CD14-positive monocyte (primary cell): ENCODE measurements at regions not wholly inside any gene's neighbourhood (a gene's known extent, or its start where the extent isn't known, plus 50 kb on each side); places are given as distances from the start of the nearest gene placed in this dataset.

Source experiments
- DNase-seq, 3 donors: peaks; one replicate each; pipeline ENCODE4 v3.0.0-alpha.2; 2011 to 2022
- H2AFZ ChIP-seq: 2 replicates; pipeline ENCODE4 v1.6.0; 2012; ENCODE audit warnings: mild to moderate bottlenecking, low read depth, low read length, inconsistent platforms; ENCODE audit not compliant: insufficient read depth, poor library complexity, severe bottlenecking
- H3K27ac ChIP-seq, 2 donors: 1 replicate in 1 of 2; 2 replicates in 1 of 2; pipeline ENCODE4 v1.5.1; 2012 to 2013; ENCODE audit warnings: low read length in 2 of 2, control low read depth in 1 of 2, inconsistent platforms in 1 of 2, low read depth in 1 of 2, mild to moderate bottlenecking in 1 of 2
- H3K27me3 ChIP-seq, 2 donors: one replicate each; pipeline versions ENCODE4 v1.6.0 to v1.6.1; 2011 to 2013; ENCODE audit warnings: low read length in 2 of 2; ENCODE audit not compliant: control insufficient read depth in 2 of 2, insufficient read depth in 2 of 2
- H3K36me3 ChIP-seq, 2 donors: replicated peaks in 1 of 2; 1 replicate in 1 of 2; 2 replicates in 1 of 2; pipeline versions ENCODE4 v1.5.1 to v1.6.1; 2012 to 2013; ENCODE audit warnings: low read length in 2 of 2, control low read depth in 1 of 2, inconsistent platforms in 1 of 2, mild to moderate bottlenecking in 1 of 2; ENCODE audit not compliant: insufficient read depth in 2 of 2, control insufficient read depth in 1 of 2
- H3K4me1 ChIP-seq, 2 donors: 1 replicate in 1 of 2; 2 replicates in 1 of 2; pipeline versions ENCODE4 v1.5.1 to v1.6.1; 2012 to 2013; ENCODE audit warnings: low read length in 2 of 2, control low read depth in 1 of 2, inconsistent platforms in 1 of 2, mild to moderate bottlenecking in 1 of 2, moderate library complexity in 1 of 2; ENCODE audit not compliant: insufficient read depth in 2 of 2, control insufficient read depth in 1 of 2
- H3K4me2 ChIP-seq: replicated peaks from 2 replicates; pipeline ENCODE3; 2012; ENCODE audit warnings: low read length, moderate library complexity, mild to moderate bottlenecking; ENCODE audit not compliant: poor library complexity, severe bottlenecking; ENCODE audit errors: extremely low read depth
- H3K4me3 ChIP-seq, 3 experiments: fragments of 200-600 bp in 1 of 3; sonication (generic) in 1 of 3; replicated peaks in 1 of 3; 1 replicate in 2 of 3; 2 replicates in 1 of 3; pipeline ENCODE4 v1.5.1; 2011 to 2013; ENCODE audit warnings: low read length in 3 of 3, mild to moderate bottlenecking in 3 of 3, control low read depth in 2 of 3, low read depth in 2 of 3, inconsistent platforms in 1 of 3, moderate library complexity in 1 of 3
- H3K79me2 ChIP-seq: 2 replicates; pipeline ENCODE4 v1.6.0; 2012; ENCODE audit warnings: mild to moderate bottlenecking, control low read depth, inconsistent platforms, low read length, moderate library complexity; ENCODE audit not compliant: insufficient read depth
- H3K9ac ChIP-seq: 2 replicates; pipeline ENCODE4 v1.6.0; 2017; ENCODE audit warnings: low read length, mild to moderate bottlenecking; ENCODE audit not compliant: insufficient read depth, poor library complexity, severe bottlenecking
- H3K9me3 ChIP-seq, 2 donors: replicated peaks in 1 of 2; 1 replicate in 1 of 2; 2 replicates in 1 of 2; pipeline versions ENCODE4 v1.5.1 to v1.6.1; 2012 to 2013; ENCODE audit warnings: low read length in 2 of 2, control low read depth in 1 of 2; ENCODE audit not compliant: control insufficient read depth in 1 of 2, insufficient read depth in 1 of 2
- H4K20me1 ChIP-seq: 2 replicates; pipeline ENCODE4 v1.6.0; 2012; ENCODE audit warnings: mild to moderate bottlenecking, low read length, control low read depth, moderate library complexity; ENCODE audit not compliant: insufficient read depth
- H3K27ac Mint-ChIP-seq, 7 donors: one replicate each; pipeline ENCODE4 v1.8.0; 2020; ENCODE audit warnings: mild to moderate bottlenecking in 7 of 7, mixed read lengths in 7 of 7, moderate library complexity in 6 of 7, inconsistent platforms in 2 of 7
- H3K27me3 Mint-ChIP-seq, 3 donors: one replicate each; pipeline ENCODE4 v1.8.0; 2021 to 2022; ENCODE audit warnings: low read depth in 3 of 3, mild to moderate bottlenecking in 3 of 3, mixed read lengths in 3 of 3, moderate library complexity in 3 of 3, inconsistent platforms in 1 of 3
- H3K36me3 Mint-ChIP-seq, 2 donors: one replicate each; pipeline ENCODE4 v1.8.0; 2020; ENCODE audit warnings: mixed read lengths in 2 of 2, inconsistent platforms in 1 of 2, mild to moderate bottlenecking in 1 of 2
- H3K4me1 Mint-ChIP-seq: one replicate; pipeline ENCODE4 v1.8.0; 2020; ENCODE audit warnings: mild to moderate bottlenecking, mixed read lengths
- H3K4me3 Mint-ChIP-seq, 2 donors: one replicate each; pipeline ENCODE4 v1.8.0; 2020; ENCODE audit warnings: mild to moderate bottlenecking in 2 of 2, mixed read lengths in 2 of 2, moderate library complexity in 1 of 2
- H3K9me3 Mint-ChIP-seq, 7 donors: one replicate each; pipeline ENCODE4 v1.8.0; 2020 to 2022; ENCODE audit warnings: mixed read lengths in 7 of 7, mild to moderate bottlenecking in 6 of 7, moderate library complexity in 6 of 7, inconsistent platforms in 2 of 7
- WGBS: methylation state at CpG from one replicate; pipeline ENCODE4 v1.1.5; 2013; ENCODE audit warnings: missing lambda C conversion rate; ENCODE audit not compliant: insufficient coverage; 5-methylcytosine and 5-hydroxymethylcytosine counted together
- intact Hi-C, 2 donors: fragments of 100-400 bp; cut with micrococcal nuclease; formaldehyde crosslinking; loops; one replicate each; pipeline versions ENCODE4 v1.15.0 to v1.15.1; 2023
- TF ChIP-seq, protein P1 (sequence below): fragments of 200-600 bp; IDR thresholded peaks from one replicate; pipeline ENCODE4 v1.8.0; 2022; ENCODE audit warnings: antibody characterized with exemption, mild to moderate bottlenecking

GRCh38 chr2:6069381-6069780 lies 377.2 kb downstream of the SOX11 start:
- 92% methylated on average over 2 of the region's 5 CpGs for WGBS
- H3K36me3 ChIP-seq: no peaks in the 10 kb centered on the region
- Mint-ChIP-seq H3K4me1 (no peaks in the 10 kb centered on the region), H3K4me3 (no peak overlapping the region), H3K27ac (no peak overlapping the region), H3K9me3 (peaks cover 0 to 2% (median 0%) of the 10 kb centered on the region in 7 donors), H3K27me3 (peaks cover 0 to 2% (median 0%) of the 10 kb centered on the region in 3 donors), H3K36me3 (no peaks in the 10 kb centered on the region)
- no peak overlapping the region for H3K9ac ChIP-seq
- no peaks in the 10 kb centered on the region for H4K20me1 ChIP-seq
- no peaks in the 10 kb centered on the region for H3K27me3 ChIP-seq
- no peaks in the 10 kb centered on the region for H3K4me1 ChIP-seq
- no peak overlapping the region for H3K4me2 ChIP-seq
- H3K9me3 ChIP-seq: no peaks in the 10 kb centered on the region
- intact Hi-C loops: no loop called here
- no peak overlapping the region for H3K4me3 ChIP-seq
- no peak for DNase-seq
- H3K79me2 ChIP-seq: no peaks in the 10 kb centered on the region
- H3K27ac ChIP-seq: no peak overlapping the region
- TF ChIP-seq, protein P1, sequence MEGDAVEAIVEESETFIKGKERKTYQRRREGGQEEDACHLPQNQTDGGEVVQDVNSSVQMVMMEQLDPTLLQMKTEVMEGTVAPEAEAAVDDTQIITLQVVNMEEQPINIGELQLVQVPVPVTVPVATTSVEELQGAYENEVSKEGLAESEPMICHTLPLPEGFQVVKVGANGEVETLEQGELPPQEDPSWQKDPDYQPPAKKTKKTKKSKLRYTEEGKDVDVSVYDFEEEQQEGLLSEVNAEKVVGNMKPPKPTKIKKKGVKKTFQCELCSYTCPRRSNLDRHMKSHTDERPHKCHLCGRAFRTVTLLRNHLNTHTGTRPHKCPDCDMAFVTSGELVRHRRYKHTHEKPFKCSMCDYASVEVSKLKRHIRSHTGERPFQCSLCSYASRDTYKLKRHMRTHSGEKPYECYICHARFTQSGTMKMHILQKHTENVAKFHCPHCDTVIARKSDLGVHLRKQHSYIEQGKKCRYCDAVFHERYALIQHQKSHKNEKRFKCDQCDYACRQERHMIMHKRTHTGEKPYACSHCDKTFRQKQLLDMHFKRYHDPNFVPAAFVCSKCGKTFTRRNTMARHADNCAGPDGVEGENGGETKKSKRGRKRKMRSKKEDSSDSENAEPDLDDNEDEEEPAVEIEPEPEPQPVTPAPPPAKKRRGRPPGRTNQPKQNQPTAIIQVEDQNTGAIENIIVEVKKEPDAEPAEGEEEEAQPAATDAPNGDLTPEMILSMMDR: no peak
- H2AFZ ChIP-seq: no peak overlapping the region

GRCh38 chr2:6071519-6071918 lies 379.3 kb downstream of the SOX11 start:
- Histone ChIP-seq H3K27me3 (no peaks in the 10 kb centered on the region), H3K36me3 (no peaks in the 10 kb centered on the region), H3K4me1 (no peaks in the 10 kb centered on the region), H3K4me2 (no peak overlapping the region), H3K79me2 (no peaks in the 10 kb centered on the region), H3K9me3 (no peaks in the 10 kb centered on the region), H2AFZ (no peak overlapping the region), H4K20me1 (no peaks in the 10 kb centered on the region), H3K27ac (no peak overlapping the region), H3K9ac (no peak overlapping the region), H3K4me3 (no peak overlapping the region)
- Mint-ChIP-seq H3K4me1 (no peaks in the 10 kb centered on the region), H3K4me3 (no peak overlapping the region), H3K27me3 (peaks cover 0 to 2% (median 0%) of the 10 kb centered on the region in 3 donors), H3K36me3 (no peaks in the 10 kb centered on the region), H3K9me3 (no peaks in the 10 kb centered on the region), H3K27ac (no peak overlapping the region)
- WGBS: 100% methylated on average over 1 of the region's 4 CpGs
- TF ChIP-seq, protein P1: no peak
- intact Hi-C loops: no loop called here
- no peak for DNase-seq
